NCI-H1092 treated with DMSO at 0.1 percent for 48 hours (cell line): ENCODE measurements at regions not wholly inside any gene's neighbourhood (a gene's known extent, or its start where the extent isn't known, plus 50 kb on each side); places are given as distances from the start of the nearest gene placed in this dataset.

Source experiments
- DNase-seq: peaks from one replicate; lab custom pipeline; 2025; lab: John Stamatoyannopoulos, UW

GRCh38 chr5:58403822-58404433 is 56.0 kb downstream of the PLK2 start:
- no peak for DNase-seq

DNA sequence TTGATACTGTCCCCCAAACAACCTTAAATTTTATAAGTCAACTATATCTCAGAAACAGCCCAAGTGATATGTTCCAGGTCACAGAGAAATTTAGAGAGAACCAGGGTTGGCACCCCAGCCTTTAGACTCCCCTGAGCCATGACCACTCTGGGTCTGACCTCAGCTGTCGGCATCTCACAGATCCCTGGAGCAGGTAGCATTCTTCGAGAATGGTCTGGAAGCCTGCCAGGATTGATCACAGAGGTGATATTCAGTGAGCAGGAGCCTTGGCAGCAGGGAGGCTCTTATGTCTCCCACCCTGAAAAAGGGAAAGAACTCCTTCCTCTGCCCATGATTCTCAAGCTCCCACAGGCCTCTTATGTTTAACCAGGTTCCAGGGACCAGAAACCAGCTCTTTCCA is 58.2 kb downstream of the PLK2 start:
- no peak for DNase-seq

DNA sequence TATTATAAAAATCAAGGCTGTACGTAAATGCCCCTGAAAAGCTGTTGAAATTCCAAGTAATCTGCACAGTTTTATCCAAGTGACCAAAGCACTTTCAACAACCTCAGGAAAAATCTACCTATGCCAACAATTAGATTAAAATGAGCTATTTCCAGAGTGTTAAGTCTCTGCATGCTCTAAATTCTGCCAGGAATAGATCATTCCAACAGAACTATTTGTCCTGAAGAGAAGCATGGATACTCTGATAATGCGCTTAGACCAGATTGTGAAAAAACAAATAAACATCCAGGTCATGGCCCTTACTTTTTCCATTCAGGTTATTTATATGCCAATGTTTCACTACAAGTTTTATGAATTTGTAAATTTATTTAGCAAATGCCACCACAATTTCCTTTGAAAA is 59.1 kb downstream of the PLK2 start:
- no peak for DNase-seq

GRCh38 chr5:58399951-58400350 is 59.9 kb downstream of the PLK2 start:
- no peak for DNase-seq

- no peak for DNase-seq
These were observed 65.5 kb downstream of the PLK2 start for GRCh38 chr5:58394339-58394738.

- no peak for DNase-seq
These were observed 66.2 kb downstream of the PLK2 start for GRCh38 chr5:58393716-58394115.

GRCh38 chr5:58392496-58392895 is 67.4 kb downstream of the PLK2 start:
- no peak for DNase-seq

DNA sequence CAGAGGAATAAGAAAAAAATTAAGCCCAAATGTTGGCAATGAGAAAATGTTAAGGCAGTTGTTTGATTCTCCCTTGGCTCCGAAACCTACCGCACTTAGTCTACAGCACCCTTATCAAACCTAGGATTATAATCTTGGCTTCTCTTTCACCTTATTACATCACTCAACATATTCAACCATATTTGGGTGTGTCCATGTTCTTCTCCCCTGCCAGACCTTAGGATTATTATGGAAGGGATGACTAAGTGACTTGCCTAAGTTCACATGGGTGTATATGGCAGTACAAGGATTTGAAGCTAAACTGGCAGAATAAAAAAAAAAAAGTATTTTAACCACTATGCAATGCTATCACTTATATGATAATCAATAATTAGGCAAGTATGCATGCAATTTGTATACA is 76.4 kb downstream of the PLK2 start:
- no peak for DNase-seq

DNA sequence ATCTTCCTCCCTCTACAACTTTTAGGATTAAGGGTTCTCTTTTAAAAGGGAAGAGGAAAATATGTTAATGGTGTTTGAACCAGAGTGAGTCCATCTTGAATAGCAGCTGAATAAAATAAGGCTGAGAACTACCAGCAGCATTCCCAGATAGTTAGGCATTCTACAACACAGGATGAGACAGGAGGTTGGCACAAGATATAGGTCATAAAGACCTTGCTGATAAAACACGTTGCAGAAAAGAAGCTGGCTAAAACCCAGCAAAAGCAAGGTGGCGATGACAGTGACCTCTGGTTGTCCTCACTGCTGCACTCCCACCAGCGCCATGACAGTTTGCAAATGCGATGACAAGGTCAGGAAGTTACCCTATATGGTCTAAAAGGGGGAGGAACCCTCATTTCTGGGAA is 77.8 kb downstream of the PLK2 start:
- DNase-seq = no peak

GRCh38 chr5:58381566-58381965 is 78.3 kb downstream of the PLK2 start:
- DNase-seq = no peak

DNA sequence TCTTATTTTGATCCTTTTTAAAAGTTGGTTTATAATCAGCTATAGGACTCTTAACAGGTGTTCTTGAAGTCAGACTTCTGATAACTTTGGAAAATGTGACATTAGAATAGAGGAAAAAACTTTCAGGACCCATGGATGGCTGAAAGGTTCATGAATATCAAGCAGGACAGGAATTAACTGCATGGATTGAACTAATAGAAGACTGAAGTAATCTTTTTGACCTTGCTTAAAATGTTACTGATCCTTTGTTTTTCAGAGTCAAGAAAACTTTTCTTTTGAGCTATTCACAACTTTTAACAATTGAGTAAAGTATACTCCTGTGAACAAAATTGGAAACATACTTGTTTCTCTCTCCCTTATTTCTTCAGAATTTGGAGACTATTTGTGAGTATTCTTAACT is 79.2 kb downstream of the PLK2 start:
- no peak for DNase-seq

DNA sequence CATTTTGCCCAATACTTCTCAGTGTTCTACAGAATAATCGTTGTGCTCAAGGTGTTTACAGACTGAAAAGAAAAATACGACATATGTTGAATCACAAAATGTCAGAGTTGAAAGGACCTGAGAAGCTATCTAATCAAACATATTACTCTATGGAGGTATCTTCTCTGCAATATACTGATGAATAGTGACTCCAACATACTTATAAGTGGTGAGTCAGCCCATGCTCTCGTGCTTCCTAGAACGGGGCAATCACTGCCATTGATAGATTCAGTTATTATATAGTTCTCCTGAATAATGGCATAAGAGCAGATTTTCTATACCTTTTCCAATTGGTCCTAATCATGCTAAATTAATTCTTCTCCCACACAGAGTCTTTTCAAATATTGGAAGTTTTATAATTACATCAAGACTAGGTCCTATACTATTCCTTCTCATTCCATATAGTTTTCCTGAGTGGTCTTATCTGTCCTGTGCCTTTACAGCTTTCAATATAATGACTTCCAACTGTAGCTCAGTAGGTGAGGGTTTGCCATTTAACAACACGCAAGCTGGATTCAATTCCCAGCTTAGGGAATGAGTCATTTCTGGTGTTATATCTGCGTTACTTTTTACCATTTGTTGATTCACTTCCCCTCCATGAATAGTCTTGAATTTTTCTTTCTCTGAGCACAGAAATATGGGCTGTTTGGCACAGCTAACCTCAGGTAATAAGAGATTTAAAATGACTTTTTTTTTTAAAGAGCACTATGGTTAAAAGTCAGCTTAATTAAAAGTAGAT is 81.1 kb downstream of the PLK2 start:
- no peak for DNase-seq

GRCh38 chr5:58370606-58371005 is 89.3 kb downstream of the PLK2 start:
- no peak for DNase-seq

DNA sequence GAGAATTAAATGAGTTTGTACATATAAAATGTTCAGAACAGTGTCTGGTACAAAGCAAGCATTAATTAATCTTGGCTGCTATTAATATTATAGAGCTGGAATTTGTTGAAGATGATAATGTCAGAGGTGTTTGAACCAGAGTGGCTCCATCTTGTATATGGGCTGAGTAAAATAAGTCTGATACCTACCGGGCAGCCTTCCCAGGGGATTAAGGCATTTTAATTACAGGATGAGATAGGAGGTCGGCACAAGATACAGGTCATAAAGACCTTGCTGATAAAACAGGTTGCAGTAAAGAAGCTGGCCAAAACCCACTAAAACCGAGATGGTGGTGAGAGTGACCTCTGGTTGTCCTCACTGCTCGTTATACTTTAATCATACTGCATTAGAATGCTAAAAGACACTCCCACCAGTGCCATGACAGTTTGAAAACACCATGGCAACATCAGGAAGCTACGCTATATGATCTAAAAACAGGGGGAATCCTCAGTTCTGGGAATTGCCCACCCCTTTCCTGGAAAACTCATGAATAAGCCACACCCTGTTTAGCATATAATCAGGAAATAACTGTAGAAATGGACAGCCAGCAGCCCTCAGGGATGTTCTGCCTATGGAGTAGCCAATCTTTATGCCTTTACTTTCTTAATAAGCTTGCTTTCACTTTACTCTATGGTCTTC is 90.2 kb downstream of the PLK2 start:
- no peak for DNase-seq

- no peak for DNase-seq
These were observed 93.4 kb downstream of the PLK2 start for GRCh38 chr5:58366461-58366860.

- no peak for DNase-seq
These were observed 94.1 kb downstream of the PLK2 start for GRCh38 chr5:58365791-58366190.

DNA sequence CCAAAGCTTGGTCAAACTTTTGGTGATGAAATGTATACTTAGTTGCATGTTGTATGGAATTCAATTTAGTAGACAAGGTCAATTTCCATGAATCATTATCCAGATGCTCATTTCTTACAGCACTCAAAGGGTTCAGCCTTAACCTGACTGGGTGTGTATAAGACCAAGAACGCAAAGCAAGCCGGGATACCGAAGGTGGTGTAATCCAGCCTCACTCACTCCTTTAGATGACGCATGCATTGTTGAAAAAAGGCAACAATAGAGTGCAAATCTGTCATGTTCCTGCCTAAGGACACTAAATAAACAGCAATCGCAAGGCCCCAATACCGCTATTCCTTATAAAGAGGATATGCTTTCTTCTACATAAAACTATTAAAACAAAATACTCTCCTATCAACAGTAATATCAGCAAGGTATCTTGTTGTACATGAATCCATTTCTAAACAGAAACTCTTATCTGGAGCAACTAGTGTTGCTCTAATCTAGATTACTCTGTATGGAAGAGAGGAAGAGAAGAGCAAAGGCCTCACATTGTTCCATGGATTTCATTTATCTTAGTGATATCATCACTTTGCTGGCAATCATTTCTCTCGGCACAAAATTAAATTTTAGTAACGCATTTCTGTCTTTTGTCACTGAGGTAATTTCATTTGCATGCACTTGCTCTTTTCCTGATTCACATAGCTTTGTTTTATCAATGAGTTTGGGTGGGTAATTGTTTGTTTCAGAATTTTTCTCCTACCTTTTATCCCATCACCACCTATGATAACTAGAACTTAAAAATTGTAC is 96.2 kb downstream of the PLK2 start:
- no peak for DNase-seq

- DNase-seq = no peak
These were observed 97.8 kb downstream of the PLK2 start for GRCh38 chr5:58362135-58362534.

- no peak for DNase-seq
These were observed 99.1 kb downstream of the PLK2 start for GRCh38 chr5:58360794-58361193.

DNA sequence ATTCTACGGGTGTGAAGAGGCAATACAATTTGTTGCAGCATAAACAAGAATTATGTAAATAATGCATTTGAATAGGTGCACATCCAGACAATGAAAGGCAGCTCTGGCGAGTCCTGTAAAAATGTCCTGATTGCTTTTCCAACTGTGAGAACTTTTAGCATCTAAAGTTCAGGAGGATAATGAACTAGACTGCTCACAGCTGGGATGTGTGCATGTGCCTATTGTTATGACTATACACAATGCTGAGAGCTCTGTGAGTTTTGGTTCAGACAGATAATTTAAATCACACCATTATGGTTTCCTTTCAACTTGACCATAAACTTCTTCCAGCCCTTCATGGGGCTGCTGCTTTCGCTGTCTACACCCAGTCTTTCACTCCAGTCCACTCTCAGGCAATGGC is 99.9 kb downstream of the PLK2 start:
- DNase-seq = no peak

DNA sequence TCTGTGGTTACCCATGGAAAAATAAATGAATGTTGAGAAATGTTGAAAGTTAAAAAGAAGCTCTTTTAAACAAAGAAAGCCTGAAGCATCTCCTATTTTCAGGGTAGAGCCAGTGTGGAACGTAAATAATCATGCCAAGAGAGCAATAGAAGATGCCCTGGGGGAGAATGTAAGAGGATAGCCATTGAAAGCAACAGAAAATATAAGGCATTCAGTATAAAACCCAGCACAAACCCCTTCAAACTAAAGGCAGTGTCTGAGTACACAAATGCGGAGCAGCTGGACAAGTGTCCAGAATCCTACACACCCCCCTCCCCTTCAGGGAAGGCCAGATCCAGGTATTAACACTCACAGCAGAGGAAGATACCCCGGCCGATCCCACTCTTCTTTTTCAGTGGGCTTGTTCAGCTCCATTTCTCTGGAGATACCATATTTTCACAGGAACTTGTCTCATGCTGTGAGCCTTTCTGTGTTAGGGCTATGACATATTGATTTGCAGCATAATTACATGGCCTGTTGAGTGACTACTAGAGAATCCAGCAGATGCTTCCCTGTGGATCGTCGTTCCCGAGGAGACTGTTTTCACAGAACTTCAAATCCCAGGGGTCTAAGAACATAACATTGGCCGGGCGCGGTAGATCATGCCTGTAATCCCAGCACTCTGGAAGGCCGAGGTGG is 101.2 kb downstream of the PLK2 start:
- no peak for DNase-seq
